ENCODE measurements at regions not wholly inside any gene's neighbourhood (a gene's known extent, or its start where the extent isn't known, plus 50 kb on each side); places are given as distances from the start of the nearest gene placed in this dataset.
A peak's percentile ranks its signal among the peaks of the same experiment; 100 is the strongest.

GRCh38 chr14:86311151-86311550 lies 781.2 kb downstream of the FLRT2 start:
- no TSS peak for BruUV-seq (replicated peaks)
- POLR2A ChIA-PET (ENCODE audit: low non-redundant PET): no interaction called here

DNA sequence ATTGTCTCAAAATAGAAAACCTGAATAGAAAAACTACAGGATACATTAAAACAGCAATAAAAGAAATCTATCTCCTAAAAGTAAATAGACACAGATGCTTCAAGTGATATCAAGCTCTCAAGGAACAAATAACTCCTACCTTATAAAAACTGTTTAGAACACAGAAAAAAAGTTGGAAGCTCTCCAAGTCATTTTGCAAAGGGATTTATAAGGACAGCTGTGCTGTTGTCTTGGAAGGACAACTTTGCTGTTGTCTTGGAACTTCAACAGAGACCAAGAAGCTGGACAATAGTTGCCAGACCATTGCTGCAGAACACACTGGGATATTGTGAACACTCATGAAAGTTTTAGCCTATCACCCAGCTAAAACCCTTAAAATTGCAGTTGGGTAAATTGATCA lies 780.7 kb downstream of the FLRT2 start:
- Histone ChIP-seq H3K4me3 (ENCODE audit: low read depth, low read length, poor library complexity, severe bottlenecking) (no peak overlapping the region), H3K36me3 (ENCODE audit: insufficient read depth, low read length, poor library complexity, severe bottlenecking) (no peaks in the 10 kb centered on the region), H3K4me1 (ENCODE audit: insufficient read depth, low read length, poor library complexity, severe bottlenecking) (peaks cover 13% of the 10 kb centered on the region), H3K9me3 (ENCODE audit: low read depth, low read length, poor library complexity, severe bottlenecking) (no peaks in the 10 kb centered on the region), H3K27ac (ENCODE audit: low read depth, low read length, poor library complexity, severe bottlenecking) (no peak overlapping the region), H3K27me3 (replicated peaks; ENCODE audit: insufficient read depth, low read depth, low read length, poor library complexity) (no peaks in the 10 kb centered on the region)
- TF ChIP-seq EZH2 (IDR thresholded peaks at IDR 0.05; ENCODE audit: borderline replicate concordance, low read depth, low read length, poor library complexity, severe bottlenecking) (no peak), CTCF (conservative IDR thresholded peaks at IDR 0.05; ENCODE audit: low read depth, low read length) (no peak)
- CTCF ChIA-PET: no interaction called here
- intact Hi-C loops (cut with micrococcal nuclease; ENCODE audit: unreplicated experiment): no loop called here
- no TSS peak for BruUV-seq (replicated peaks)
- POLR2A ChIA-PET (ENCODE audit: low non-redundant PET): no interaction called here
- peak; percentile 26 for DNase-seq (ENCODE audit: low spot score)

More at GRCh38 chr14:86311151-86311550, 781.2 kb downstream of the FLRT2 start:
- Histone ChIP-seq H3K27ac (ENCODE audit: low read depth, low read length, poor library complexity, severe bottlenecking) (no peak overlapping the region), H3K4me1 (ENCODE audit: insufficient read depth, low read length, poor library complexity, severe bottlenecking) (peaks cover 13% of the 10 kb centered on the region), H3K9me3 (ENCODE audit: low read depth, low read length, poor library complexity, severe bottlenecking) (no peaks in the 10 kb centered on the region), H3K36me3 (ENCODE audit: insufficient read depth, low read length, poor library complexity, severe bottlenecking) (no peaks in the 10 kb centered on the region), H3K4me3 (ENCODE audit: low read depth, low read length, poor library complexity, severe bottlenecking) (no peak overlapping the region), H3K27me3 (replicated peaks; ENCODE audit: insufficient read depth, low read depth, low read length, poor library complexity) (no peaks in the 10 kb centered on the region)
- DNase-seq (ENCODE audit: low spot score): no peak
- TF ChIP-seq CTCF (conservative IDR thresholded peaks at IDR 0.05; ENCODE audit: low read depth, low read length) (no peak), EZH2 (IDR thresholded peaks at IDR 0.05; ENCODE audit: borderline replicate concordance, low read depth, low read length, poor library complexity, severe bottlenecking) (no peak)
- intact Hi-C loops (cut with micrococcal nuclease; ENCODE audit: unreplicated experiment): no loop called here
- CTCF ChIA-PET: no interaction called here

GRCh38 chr14:86310148-86310547 lies 780.2 kb downstream of the FLRT2 start:
- Histone ChIP-seq H3K9me3 (ENCODE audit: low read depth, low read length, poor library complexity, severe bottlenecking) (no peaks in the 10 kb centered on the region), H3K27me3 (replicated peaks; ENCODE audit: insufficient read depth, low read depth, low read length, poor library complexity) (no peaks in the 10 kb centered on the region), H3K4me3 (ENCODE audit: low read depth, low read length, poor library complexity, severe bottlenecking) (no peak overlapping the region), H3K36me3 (ENCODE audit: insufficient read depth, low read length, poor library complexity, severe bottlenecking) (no peaks in the 10 kb centered on the region), H3K4me1 (ENCODE audit: insufficient read depth, low read length, poor library complexity, severe bottlenecking) (peaks cover 16% of the 10 kb centered on the region), H3K27ac (ENCODE audit: low read depth, low read length, poor library complexity, severe bottlenecking) (no peak overlapping the region)
- POLR2A ChIA-PET (ENCODE audit: low non-redundant PET): no interaction called here
- CTCF ChIA-PET: no interaction called here
- DNase-seq (ENCODE audit: low spot score): no peak
- intact Hi-C loops (cut with micrococcal nuclease; ENCODE audit: unreplicated experiment): no loop called here
- BruUV-seq (replicated peaks): no TSS peak
- TF ChIP-seq EZH2 (IDR thresholded peaks at IDR 0.05; ENCODE audit: borderline replicate concordance, low read depth, low read length, poor library complexity, severe bottlenecking): no peak
- no peak for TF ChIP-seq CTCF (conservative IDR thresholded peaks at IDR 0.05; ENCODE audit: low read depth, low read length)
